MM.1S (cell line): ENCODE measurements at regions not wholly inside any gene's neighbourhood (a gene's known extent, or its start where the extent isn't known, plus 50 kb on each side); places are given as distances from the start of the nearest gene placed in this dataset.

Experiments
- DNase-seq: peaks from one replicate; pipeline ENCODE4 v3.0.0-alpha.2; 2015
- H2AFZ ChIP-seq: fragments of 300-600 bp; sonication (generic); 2 replicates; pipeline ENCODE4 v1.6.0; 2016; ENCODE audit warnings: antibody characterized with exemption, low read length
- H3F3A ChIP-seq: fragments of 300-600 bp; sonication (generic); 2 replicates; pipeline ENCODE4 v1.6.1; 2016; ENCODE audit warnings: mild to moderate bottlenecking, antibody characterized with exemption, low read length, moderate library complexity, mixed read lengths; ENCODE audit not compliant: insufficient read depth
- H3K27ac ChIP-seq: fragments of 300-600 bp; sonication (generic); 2 replicates; pipeline ENCODE4 v1.5.1; 2016; ENCODE audit warnings: mild to moderate bottlenecking, low read length
- H3K27me3 ChIP-seq: fragments of 300-600 bp; sonication (generic); replicated peaks from 2 replicates; pipeline ENCODE4 v1.6.0; 2016; ENCODE audit warnings: low read length; ENCODE audit not compliant: insufficient read depth
- H3K36me3 ChIP-seq: fragments of 300-600 bp; sonication (generic); replicated peaks from 2 replicates; pipeline ENCODE4 v1.6.1; 2016; ENCODE audit warnings: mild to moderate bottlenecking, low read length, mixed read lengths; ENCODE audit not compliant: insufficient read depth
- H3K4me1 ChIP-seq: fragments of 300-600 bp; sonication (generic); 2 replicates; pipeline ENCODE4 v1.6.1; 2016; ENCODE audit warnings: low read length, mixed read lengths
- H3K4me2 ChIP-seq: fragments of 300-600 bp; sonication (generic); 2 replicates; pipeline ENCODE4 v1.6.0; 2016; ENCODE audit warnings: low read depth, low read length
- H3K4me3 ChIP-seq: fragments of 300-600 bp; sonication (generic); 2 replicates; pipeline ENCODE4 v1.5.1; 2016; ENCODE audit warnings: low read length, mixed read lengths
- H3K79me2 ChIP-seq: fragments of 300-600 bp; sonication (generic); 2 replicates; pipeline ENCODE4 v1.6.1; 2016; ENCODE audit warnings: mixed run types, low read length, mixed read lengths
- H3K9ac ChIP-seq: fragments of 300-600 bp; sonication (generic); 2 replicates; pipeline ENCODE4 v1.6.1; 2016; ENCODE audit warnings: low read length, mixed read lengths
- H3K9me2 ChIP-seq: fragments of 300-600 bp; sonication (generic); replicated peaks from 2 replicates; pipeline ENCODE4 v1.6.1; 2016; ENCODE audit warnings: mild to moderate bottlenecking, low read length, mixed read lengths; ENCODE audit not compliant: insufficient read depth
- H3K9me3 ChIP-seq: fragments of 300-600 bp; sonication (generic); replicated peaks from 2 replicates; pipeline ENCODE4 v1.6.1; 2016; ENCODE audit warnings: mild to moderate bottlenecking, low read length, mixed read lengths; ENCODE audit not compliant: insufficient read depth
- H4K20me1 ChIP-seq: fragments of 300-600 bp; sonication (generic); 2 replicates; pipeline ENCODE4 v1.6.1; 2016; ENCODE audit warnings: mild to moderate bottlenecking, low read length, moderate library complexity, mixed read lengths; ENCODE audit not compliant: insufficient read depth
- CTCF ChIP-seq: fragments of 300-600 bp; sonication (generic); IDR thresholded peaks from 2 replicates; pipeline ENCODE4 v1.5.1; 2016; ENCODE audit warnings: antibody characterized with exemption, low read length, mixed read lengths
- EZH2 ChIP-seq: fragments of 300-600 bp; sonication (generic); optimal IDR thresholded peaks from 2 replicates; pipeline ENCODE3; 2017; ENCODE audit warnings: low read depth, mild to moderate bottlenecking, antibody characterized with exemption, low read length, mixed read lengths
- EZH2phosphoT487 ChIP-seq: fragments of 300-600 bp; sonication (generic); IDR thresholded peaks from 2 replicates; pipeline ENCODE4 v1.6.1; 2018; ENCODE audit warnings: antibody characterized with exemption, low read length

GRCh38 chr12:18146363-18146762 lies 56.4 kb upstream of the RERGL start:
- no peak overlapping the region for H3K4me3 ChIP-seq
- no peaks in the 10 kb centered on the region for H3K27me3 ChIP-seq
- no peak for DNase-seq
- H3K27ac ChIP-seq = no peak overlapping the region
- peaks cover 5% of the 10 kb centered on the region; the same call in 1 of the 2 replicates for H3K4me1 ChIP-seq
- no peaks in the 10 kb centered on the region for H3K9me3 ChIP-seq
- no peak overlapping the region for H3K9ac ChIP-seq
- no peak overlapping the region for H3K4me2 ChIP-seq
- no peaks in the 10 kb centered on the region for H3K36me3 ChIP-seq
- no peaks in the 10 kb centered on the region for H3K79me2 ChIP-seq
- H3F3A ChIP-seq = no peaks in the 10 kb centered on the region
- H3K9me2 ChIP-seq = 0 out of 2 replicates have a peak, but pooled peaks cover 2% of the 10 kb centered on the region
- H2AFZ ChIP-seq = no peak overlapping the region
- no peaks in the 10 kb centered on the region for H4K20me1 ChIP-seq
- TF ChIP-seq CTCF (no peak), EZH2phosphoT487 (no peak), EZH2 (no peak)

GRCh38 chr12:18145924-18146323 lies 55.9 kb upstream of the RERGL start:
- H3K36me3 ChIP-seq = no peaks in the 10 kb centered on the region
- H3K4me1 ChIP-seq = peaks cover 10% of the 10 kb centered on the region
- DNase-seq = no peak
- no peak overlapping the region for H2AFZ ChIP-seq
- no peaks in the 10 kb centered on the region for H3F3A ChIP-seq
- no peak overlapping the region for H3K27ac ChIP-seq
- 0 out of 2 replicates have a peak, but pooled peaks cover 2% of the 10 kb centered on the region for H3K9me2 ChIP-seq
- H3K27me3 ChIP-seq = no peaks in the 10 kb centered on the region
- no peak for TF ChIP-seq EZH2phosphoT487
- TF ChIP-seq EZH2 = no peak
- no peak for TF ChIP-seq CTCF
- H3K4me2 ChIP-seq = no peak overlapping the region
- no peaks in the 10 kb centered on the region for H3K79me2 ChIP-seq
- H4K20me1 ChIP-seq = no peaks in the 10 kb centered on the region
- H3K4me3 ChIP-seq = no peak overlapping the region
- no peaks in the 10 kb centered on the region for H3K9me3 ChIP-seq
- H3K9ac ChIP-seq = no peak overlapping the region

GRCh38 chr12:18141048-18141982 lies 51.3 kb upstream of the RERGL start:
- Histone ChIP-seq H3K4me3 (no peak overlapping the region), H3F3A (no peaks in the 10 kb centered on the region), H3K9me2 (0 out of 2 replicates have a peak, but pooled peaks cover 2% of the 10 kb centered on the region), H3K9me3 (no peaks in the 10 kb centered on the region), H2AFZ (peak overlapping the region; percentile 25; the same call in 1 of the 2 replicates), H3K27ac (no peak overlapping the region), H3K79me2 (no peaks in the 10 kb centered on the region), H3K36me3 (no peaks in the 10 kb centered on the region), H3K9ac (no peak overlapping the region), H3K4me2 (no peak overlapping the region), H3K4me1 (peaks cover 14% of the 10 kb centered on the region), H3K27me3 (no peaks in the 10 kb centered on the region), H4K20me1 (no peaks in the 10 kb centered on the region)
- no peak for DNase-seq
- TF ChIP-seq EZH2phosphoT487 = no peak
- no peak for TF ChIP-seq EZH2
- no peak for TF ChIP-seq CTCF
